GM18867 (cell line): ENCODE measurements at regions not wholly inside any gene's neighbourhood (a gene's known extent, or its start where the extent isn't known, plus 50 kb on each side); places are given as distances from the start of the nearest gene placed in this dataset.

Experiments used
- ATAC-seq: cut with Tn5 transposase; IDR thresholded peaks from one replicate; pipeline ENCODE4 v1.9.1; 2021; ENCODE audit warnings: mild to moderate bottlenecking, moderate library complexity; ENCODE audit not compliant: unreplicated experiment

- ATAC-seq = no peak
Observed at GRCh38 chr5:38101897-38102296, 156.5 kb upstream of the EGFLAM start.

GRCh38 chr5:38099205-38100168, 158.9 kb upstream of the EGFLAM start:
- no peak for ATAC-seq

- ATAC-seq = no peak
Observed at GRCh38 chr5:38094889-38095288, 163.5 kb upstream of the EGFLAM start.

GRCh38 chr5:38093855-38094254, 164.5 kb upstream of the EGFLAM start:
- ATAC-seq = no peak

- ATAC-seq = no peak
Observed at GRCh38 chr5:38086777-38087176, 171.6 kb upstream of the EGFLAM start.

GRCh38 chr5:38079620-38080402, 178.5 kb upstream of the EGFLAM start:
- no peak for ATAC-seq

GRCh38 chr5:38078161-38078560, 180.2 kb upstream of the EGFLAM start:
- ATAC-seq = no peak

- ATAC-seq = no peak
Observed at GRCh38 chr5:38077652-38078051, 180.7 kb upstream of the EGFLAM start.

- peak; percentile 76 for ATAC-seq
Observed at GRCh38 chr5:38071831-38072694, 186.3 kb upstream of the EGFLAM start.

- ATAC-seq = no peak
Observed at GRCh38 chr5:38070304-38070950, 187.9 kb upstream of the EGFLAM start.

- ATAC-seq = no peak
Observed at GRCh38 chr5:38069360-38069759, 189.0 kb upstream of the EGFLAM start.

GRCh38 chr5:38060354-38060753, 198.0 kb upstream of the EGFLAM start:
- ATAC-seq = no peak

- ATAC-seq = no peak
Observed at GRCh38 chr5:38059876-38060275, 198.5 kb upstream of the EGFLAM start.

GRCh38 chr5:38051711-38052511, 206.4 kb upstream of the EGFLAM start:
- no peak for ATAC-seq

GRCh38 chr5:38048400-38048799, 208.6 kb upstream of the GDNF start:
- no peak for ATAC-seq

GRCh38 chr5:38046103-38046502, 206.3 kb upstream of the GDNF start:
- no peak for ATAC-seq

GRCh38 chr5:38045446-38045845, 205.6 kb upstream of the GDNF start:
- no peak for ATAC-seq

- ATAC-seq = no peak
Observed at GRCh38 chr5:38039826-38040225, 200.0 kb upstream of the GDNF start.

GRCh38 chr5:38039091-38039490, 199.2 kb upstream of the GDNF start:
- ATAC-seq = no peak

GRCh38 chr5:38036765-38037164, 196.9 kb upstream of the GDNF start:
- no peak for ATAC-seq
